ENCODE measurements at regions not wholly inside any gene's neighbourhood (a gene's known extent, or its start where the extent isn't known, plus 50 kb on each side); places are given as distances from the start of the nearest gene placed in this dataset.

- no peak for DNase-seq (ENCODE audit: low read depth)
Observed at GRCh38 chrX:65034292-65034667, 58.0 kb upstream of the ZC4H2 start.

All from Daoy (cell line).